GM21619 (cell line): ENCODE measurements at regions not wholly inside any gene's neighbourhood (a gene's known extent, or its start where the extent isn't known, plus 50 kb on each side); places are given as distances from the start of the nearest gene placed in this dataset.

Experiments
- ATAC-seq: cut with Tn5 transposase; IDR thresholded peaks from one replicate; pipeline ENCODE4 v1.9.1; 2021; ENCODE audit not compliant: unreplicated experiment

DNA sequence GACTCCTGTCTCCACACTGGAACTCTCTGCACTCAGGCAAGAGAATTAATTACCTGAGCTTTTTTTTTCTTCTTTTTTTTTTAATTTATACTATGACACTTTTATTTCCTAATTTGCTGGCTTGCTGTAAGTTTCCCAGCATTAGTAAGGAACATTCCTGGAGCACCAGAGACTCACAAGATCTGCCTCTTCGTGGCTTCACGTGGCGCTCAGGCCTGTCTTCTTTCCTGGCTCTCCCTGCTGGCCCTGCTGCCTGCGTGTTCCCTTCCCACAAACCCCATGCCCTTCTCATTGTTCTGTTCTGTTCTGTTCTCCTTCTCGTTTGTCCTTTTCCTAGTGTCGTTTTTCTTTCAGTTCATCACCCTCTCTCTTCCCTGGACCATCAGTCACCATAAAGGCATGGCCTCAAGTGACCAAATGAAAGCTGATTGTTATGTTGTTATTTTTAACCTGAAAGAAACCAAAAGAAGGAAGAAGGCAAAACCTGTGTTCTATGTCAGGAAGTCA is 591.6 kb upstream of the PFKP start:
- ATAC-seq = no peak

GRCh38 chr10:2471811-2472210 is 595.5 kb upstream of the PFKP start:
- no peak for ATAC-seq

DNA sequence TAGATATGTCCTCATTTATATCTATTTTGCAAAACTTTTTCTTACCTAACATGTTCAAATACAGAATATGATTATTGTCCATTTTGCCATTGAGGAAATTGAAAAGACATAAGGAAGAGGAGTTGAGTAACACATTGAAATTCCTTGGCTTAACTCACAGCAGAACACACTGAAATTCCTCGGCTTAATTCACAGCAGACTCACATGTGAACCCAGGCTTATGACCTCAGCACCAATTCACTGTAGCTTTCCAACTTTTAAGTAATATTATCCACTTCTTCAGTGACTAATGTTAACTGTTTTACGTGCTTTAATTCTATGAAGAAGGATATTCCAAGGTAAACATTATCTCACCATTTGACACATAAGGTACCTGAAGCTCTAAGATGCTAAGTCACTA is 597.5 kb upstream of the PFKP start:
- no peak for ATAC-seq

- ATAC-seq = no peak
Measured at GRCh38 chr10:2464483-2464882, 602.9 kb upstream of the PFKP start.

GRCh38 chr10:2463316-2463715 is 604.0 kb upstream of the PFKP start:
- ATAC-seq = no peak

GRCh38 chr10:2462581-2462980 is 604.8 kb upstream of the PFKP start:
- ATAC-seq = no peak

GRCh38 chr10:2460812-2461211 is 606.5 kb upstream of the PFKP start:
- ATAC-seq = no peak

- ATAC-seq = no peak
Measured at GRCh38 chr10:2459713-2460112, 607.6 kb upstream of the PFKP start.

GRCh38 chr10:2456834-2457233 is 610.5 kb upstream of the PFKP start:
- ATAC-seq = no peak

DNA sequence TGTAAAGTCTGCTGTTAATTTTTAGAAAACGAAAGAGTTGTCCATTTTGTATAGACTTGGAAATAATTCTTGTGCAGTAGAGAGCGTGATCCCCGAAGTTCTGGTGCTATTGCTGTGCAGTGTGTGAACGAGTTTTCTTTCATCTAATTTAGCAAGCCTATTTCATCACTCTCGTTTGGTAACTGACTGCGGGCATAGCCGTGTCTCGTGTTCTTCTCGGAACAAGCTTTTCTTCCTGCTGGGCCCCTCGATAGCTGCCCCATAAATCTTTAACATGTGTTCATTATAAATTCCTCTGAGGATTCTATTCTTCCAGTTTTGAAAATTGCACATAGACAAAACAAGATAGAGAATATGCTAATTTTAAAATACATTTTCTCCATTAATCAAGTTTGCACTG is 622.0 kb upstream of the PFKP start:
- no peak for ATAC-seq

DNA sequence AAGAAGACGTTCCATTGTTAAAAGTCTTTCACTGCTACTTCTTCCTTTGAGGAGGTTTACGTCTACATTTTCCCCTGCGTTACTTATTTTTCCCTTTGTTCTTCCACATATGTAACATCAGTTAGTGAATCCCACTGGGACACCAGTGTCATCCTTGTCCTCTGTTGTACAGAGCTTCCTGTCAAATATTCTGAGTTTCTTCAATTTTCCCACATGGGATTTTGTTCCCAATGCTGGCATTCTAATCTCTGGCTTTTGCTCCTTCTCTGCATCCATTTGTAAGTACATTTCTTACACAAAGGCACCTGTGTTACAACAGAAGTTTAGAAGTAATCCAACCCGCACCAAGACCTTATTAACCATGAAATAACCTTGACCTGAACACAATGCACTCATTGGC is 627.4 kb upstream of the PFKP start:
- ATAC-seq = no peak

- ATAC-seq = no peak
Measured at GRCh38 chr10:2439000-2439399, 628.3 kb upstream of the PFKP start.

- no peak for ATAC-seq
Measured at GRCh38 chr10:2438248-2438939, 629.0 kb upstream of the PFKP start.

GRCh38 chr10:2436933-2437332 is 630.4 kb upstream of the PFKP start:
- ATAC-seq = no peak

DNA sequence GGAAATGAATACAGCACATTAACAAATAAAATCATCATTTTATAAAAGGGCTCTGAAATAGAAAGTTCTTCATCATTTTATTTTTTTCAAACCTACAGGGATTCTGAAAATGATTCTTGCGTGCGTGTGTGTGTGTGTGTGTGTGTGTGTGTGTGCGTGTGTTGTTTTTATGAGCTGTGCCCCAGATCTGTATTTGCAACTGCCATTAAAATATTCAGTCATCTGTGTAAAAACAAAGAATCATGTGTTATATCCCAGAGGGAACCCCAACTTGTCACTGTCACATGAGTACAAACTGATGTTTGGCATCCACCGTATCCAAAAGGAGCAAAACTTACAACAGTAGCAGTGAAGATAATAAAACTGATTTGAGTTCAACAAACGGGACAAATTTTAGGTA is 635.4 kb upstream of the PFKP start:
- no peak for ATAC-seq

DNA sequence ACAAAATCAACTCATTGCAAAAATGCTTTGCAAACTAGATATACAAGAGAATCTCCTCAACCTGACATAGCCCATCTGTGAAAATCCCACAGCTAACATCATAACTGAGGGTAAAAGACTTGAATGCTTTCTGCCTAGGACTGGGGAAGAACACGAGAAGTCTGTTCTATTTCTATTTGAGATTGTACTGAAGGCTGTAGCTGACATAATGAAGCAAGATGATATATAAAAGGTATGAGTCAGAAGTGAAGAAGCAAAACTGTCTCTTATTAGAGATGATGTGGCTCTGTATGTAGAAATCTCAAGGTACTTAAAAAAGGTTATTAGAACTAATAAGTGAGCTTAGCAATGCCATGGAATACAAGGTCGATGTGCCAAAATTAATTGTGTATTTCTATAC is 639.9 kb upstream of the PFKP start:
- no peak for ATAC-seq

DNA sequence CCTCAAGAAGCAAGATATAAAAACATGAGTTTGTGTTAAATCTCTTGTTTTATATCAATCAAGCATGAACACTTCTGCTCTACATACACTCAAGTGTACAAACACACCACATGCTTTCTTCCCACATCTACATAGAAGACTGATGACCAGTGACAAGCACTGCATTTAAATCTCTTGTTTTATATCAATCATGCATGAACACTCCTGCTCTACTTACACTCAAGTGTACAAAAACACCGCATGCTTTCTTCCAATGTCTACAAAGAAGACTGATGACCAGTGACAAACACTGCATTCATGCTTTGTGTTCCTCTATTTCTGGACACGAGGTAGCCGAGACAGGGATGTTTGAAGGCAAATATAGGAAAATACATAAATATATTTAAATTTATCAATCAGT is 642.0 kb upstream of the PFKP start:
- no peak for ATAC-seq

DNA sequence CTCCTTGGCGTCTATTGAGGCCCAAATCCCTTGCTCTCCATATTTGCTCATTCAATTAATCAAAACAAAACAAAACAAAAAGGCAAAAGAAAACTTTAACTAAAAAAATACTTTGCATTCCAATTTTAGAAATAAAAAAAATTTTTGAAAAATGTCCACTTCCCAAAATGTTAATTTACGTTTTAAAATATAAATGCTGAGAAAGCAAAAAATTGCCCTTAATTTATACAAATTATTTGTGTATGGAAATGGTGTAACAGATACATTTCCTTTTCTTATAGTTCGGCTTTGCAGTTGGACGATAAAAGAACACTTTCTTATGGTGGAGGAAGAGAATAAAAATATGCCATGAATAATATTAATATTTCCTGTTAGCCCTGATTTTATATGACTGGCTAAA is 652.8 kb upstream of the PFKP start:
- ATAC-seq = no peak

- ATAC-seq = no peak
Measured at GRCh38 chr10:2414039-2414438, 653.3 kb upstream of the PFKP start.

GRCh38 chr10:2410049-2410448 is 657.3 kb upstream of the PFKP start:
- ATAC-seq = no peak

DNA sequence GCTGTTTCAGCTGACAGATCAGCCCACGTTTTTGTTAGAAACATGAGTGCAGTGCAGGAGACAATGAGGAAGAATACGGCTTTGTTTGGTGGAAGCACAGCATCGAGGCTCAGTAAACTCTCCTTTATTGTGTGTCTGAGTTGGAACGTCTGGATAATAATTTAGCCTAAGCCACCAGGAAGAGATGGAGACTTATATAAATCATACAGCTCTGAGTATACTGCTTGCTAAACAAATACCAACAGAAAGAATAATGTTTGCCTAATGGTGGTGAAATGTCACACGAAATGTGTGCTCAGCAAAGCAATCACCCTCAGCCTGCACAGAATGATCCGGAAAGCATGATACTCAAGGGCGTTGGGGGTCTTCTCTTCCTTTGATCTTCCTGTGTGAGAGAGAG is 664.1 kb upstream of the ADARB2 start:
- ATAC-seq = no peak

DNA sequence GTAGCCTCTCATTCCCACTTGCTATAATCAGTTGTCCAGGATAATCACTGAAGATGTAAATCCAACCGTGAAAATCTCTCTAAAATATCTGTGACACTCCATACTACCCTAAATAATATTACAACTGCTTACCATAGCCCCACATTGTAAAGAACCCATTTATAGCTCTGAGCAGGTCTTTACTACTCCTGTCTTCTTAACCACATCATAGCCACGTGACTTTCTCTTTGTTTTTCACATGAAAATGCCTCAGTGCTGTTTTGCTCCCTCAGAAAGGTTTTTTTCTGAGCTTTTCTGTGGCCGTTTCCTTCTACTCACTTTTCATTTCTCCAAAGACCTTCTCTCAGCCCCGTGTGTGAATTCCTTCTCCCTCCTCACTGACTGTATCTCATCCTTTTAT is 662.2 kb upstream of the ADARB2 start:
- no peak for ATAC-seq

- ATAC-seq = no peak
Measured at GRCh38 chr10:2392145-2392812, 655.0 kb upstream of the ADARB2 start.
